ENCODE measurements at regions not wholly inside any gene's neighbourhood (a gene's known extent, or its start where the extent isn't known, plus 50 kb on each side); places are given as distances from the start of the nearest gene placed in this dataset.
"Not testable (repeated sequence)": the region's sequence is repeated elsewhere in the genome, so short reads cannot be mapped to it uniquely, and the experiment has no call there.

DNA sequence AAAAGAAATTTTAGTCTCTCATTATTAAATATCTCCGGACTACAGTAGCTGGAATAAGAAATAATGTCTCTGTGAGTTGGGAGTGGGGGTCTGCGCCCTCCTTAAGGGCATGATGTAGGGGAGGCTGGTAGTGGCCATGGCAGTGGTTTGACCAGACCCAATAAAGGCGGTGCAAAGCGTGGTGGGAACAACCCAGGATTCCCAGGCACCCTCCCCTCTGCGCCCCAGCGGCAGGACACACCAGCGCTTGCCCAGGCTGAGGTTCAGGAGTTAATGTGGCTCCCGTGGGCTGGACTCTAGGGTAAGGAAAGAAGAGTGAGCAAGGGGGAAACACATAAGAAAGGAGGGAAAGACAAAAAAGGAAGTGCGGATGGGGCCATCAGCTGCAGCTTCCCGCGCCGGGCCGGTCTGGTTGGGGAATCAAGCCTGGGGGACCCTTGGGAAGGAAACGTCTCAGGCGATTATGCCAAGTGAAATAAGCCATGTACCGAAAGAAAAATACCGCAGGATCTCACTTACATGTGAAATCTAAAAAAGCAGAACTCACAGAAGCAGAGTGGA, 157.5 kb upstream of the SMIM31 start:
- no peak overlapping the region for H3K27ac ChIP-seq
- no peaks in the 10 kb centered on the region for H3K36me3 ChIP-seq (ENCODE audit: low read depth)
- no peak overlapping the region for H3K4me3 ChIP-seq
- no peaks in the 10 kb centered on the region for H3K9me3 ChIP-seq (ENCODE audit: low read depth)
- no peaks in the 10 kb centered on the region for H3F3A ChIP-seq (ENCODE audit: insufficient read depth)
- WGBS, 2 experiments (ENCODE audit: low coverage in 1 of 2, low lambda C conversion rate in 2 of 2, missing lambda C conversion rate in 2 of 2), result 39 to 40% methylated on average over 17 of the region's 17 CpGs
- no peaks in the 10 kb centered on the region for H3K4me1 ChIP-seq (ENCODE audit: insufficient read depth)
- H3K9me2 ChIP-seq (ENCODE audit: insufficient read depth), result no peaks in the 10 kb centered on the region
- no peaks in the 10 kb centered on the region for H3K27me3 ChIP-seq (replicated peaks; ENCODE audit: insufficient read depth)
- in situ Hi-C loops (cut with MboI), result no loop called here
- H3K4me2 ChIP-seq (ENCODE audit: unreplicated experiment), result no peak overlapping the region
- TF ChIP-seq EZH2phosphoT487 (IDR thresholded peaks at IDR 0.05; ENCODE audit: insufficient read depth, low read depth), result no peak
- TF ChIP-seq EZH2 (IDR thresholded peaks at IDR 0.05; ENCODE audit: insufficient read depth, poor library complexity, severe bottlenecking), result no peak
- H3K9ac ChIP-seq, result no peak overlapping the region
- no peaks in the 10 kb centered on the region for H4K20me1 ChIP-seq (ENCODE audit: insufficient read depth)
- no peaks in the 10 kb centered on the region for H3K79me2 ChIP-seq (ENCODE audit: insufficient read depth)
- no peak for DNase-seq
- no peak overlapping the region for H2AFZ ChIP-seq

DNA sequence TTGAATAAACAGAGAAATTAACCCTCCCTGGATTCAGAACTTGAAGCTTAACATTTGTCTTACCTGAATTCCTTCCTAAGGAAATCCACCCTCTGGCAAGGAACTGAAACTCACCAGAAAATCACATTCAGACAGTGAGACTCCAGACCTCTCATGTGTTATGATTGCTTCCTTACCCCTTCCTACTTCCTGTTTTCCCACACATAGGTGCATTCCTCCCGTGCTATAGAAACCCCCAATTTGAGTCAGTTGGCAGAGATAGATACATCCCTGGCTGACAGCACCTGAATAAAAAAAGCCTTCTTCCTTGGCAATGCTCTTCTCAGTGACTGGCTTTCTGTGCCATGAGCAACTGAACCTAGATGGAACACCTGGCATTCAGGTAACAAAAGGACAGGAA, 157.0 kb upstream of the SMIM31 start:
- in situ Hi-C loops (cut with MboI), result no loop called here
- no peaks in the 10 kb centered on the region for H3K4me1 ChIP-seq (ENCODE audit: insufficient read depth)
- H3K79me2 ChIP-seq (ENCODE audit: insufficient read depth), result no peaks in the 10 kb centered on the region
- H3K4me3 ChIP-seq, result no peak overlapping the region
- WGBS, 2 experiments (ENCODE audit: low coverage in 1 of 2, low lambda C conversion rate in 2 of 2, missing lambda C conversion rate in 2 of 2), result 3 to 5% methylated on average over 1 of the region's 1 CpG
- no peaks in the 10 kb centered on the region for H3F3A ChIP-seq (ENCODE audit: insufficient read depth)
- H4K20me1 ChIP-seq (ENCODE audit: insufficient read depth), result no peaks in the 10 kb centered on the region
- H3K4me2 ChIP-seq (ENCODE audit: unreplicated experiment), result no peak overlapping the region
- H3K9me3 ChIP-seq (ENCODE audit: low read depth), result no peaks in the 10 kb centered on the region
- H3K9ac ChIP-seq, result no peak overlapping the region
- H2AFZ ChIP-seq, result no peak overlapping the region
- no peaks in the 10 kb centered on the region for H3K9me2 ChIP-seq (ENCODE audit: insufficient read depth)
- no peak for DNase-seq
- H3K36me3 ChIP-seq (ENCODE audit: low read depth), result no peaks in the 10 kb centered on the region
- no peak for TF ChIP-seq EZH2phosphoT487 (IDR thresholded peaks at IDR 0.05; ENCODE audit: insufficient read depth, low read depth)
- TF ChIP-seq EZH2 (IDR thresholded peaks at IDR 0.05; ENCODE audit: insufficient read depth, poor library complexity, severe bottlenecking), result no peak
- H3K27ac ChIP-seq, result no peak overlapping the region
- no peaks in the 10 kb centered on the region for H3K27me3 ChIP-seq (replicated peaks; ENCODE audit: insufficient read depth)

DNA sequence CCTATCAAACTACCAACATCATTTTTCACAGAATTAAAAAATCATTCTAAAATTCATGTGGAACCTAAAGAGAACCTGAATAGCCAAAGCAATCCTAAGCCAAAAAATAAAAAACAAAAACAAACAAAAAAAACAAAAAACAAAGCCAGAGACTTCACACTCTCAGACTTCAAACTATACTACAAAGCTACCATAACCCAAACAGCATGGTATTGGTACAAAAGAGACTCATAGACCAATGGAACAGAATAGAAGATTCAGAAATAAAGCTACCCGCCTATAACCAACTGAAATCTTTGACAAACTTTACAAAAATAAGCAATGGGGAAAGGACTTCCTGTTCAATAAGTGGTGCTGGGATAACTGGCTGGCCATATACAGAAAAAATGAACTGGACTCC, 152.3 kb upstream of the SMIM31 start:
- Histone ChIP-seq H2AFZ (no peak overlapping the region), H3K4me2 (ENCODE audit: unreplicated experiment) (no peak overlapping the region), H3K27me3 (replicated peaks; ENCODE audit: insufficient read depth) (no peaks in the 10 kb centered on the region), H4K20me1 (ENCODE audit: insufficient read depth) (no peaks in the 10 kb centered on the region), H3K9ac (no peak overlapping the region), H3F3A (ENCODE audit: insufficient read depth) (no peaks in the 10 kb centered on the region), H3K4me3 (no peak overlapping the region), H3K9me3 (ENCODE audit: low read depth) (no peaks in the 10 kb centered on the region), H3K4me1 (ENCODE audit: insufficient read depth) (no peaks in the 10 kb centered on the region), H3K27ac (no peak overlapping the region), H3K36me3 (ENCODE audit: low read depth) (no peaks in the 10 kb centered on the region), H3K9me2 (ENCODE audit: insufficient read depth) (no peaks in the 10 kb centered on the region), H3K79me2 (ENCODE audit: insufficient read depth) (no peaks in the 10 kb centered on the region)
- 0 to 10% methylated on average over 1 of the region's 1 CpG for WGBS, 2 experiments (ENCODE audit: low coverage in 1 of 2, low lambda C conversion rate in 2 of 2, missing lambda C conversion rate in 2 of 2)
- in situ Hi-C loops (cut with MboI), result no loop called here
- DNase-seq, result no peak
- no peak for TF ChIP-seq EZH2phosphoT487 (IDR thresholded peaks at IDR 0.05; ENCODE audit: insufficient read depth, low read depth)
- TF ChIP-seq EZH2 (IDR thresholded peaks at IDR 0.05; ENCODE audit: insufficient read depth, poor library complexity, severe bottlenecking), result no peak

DNA sequence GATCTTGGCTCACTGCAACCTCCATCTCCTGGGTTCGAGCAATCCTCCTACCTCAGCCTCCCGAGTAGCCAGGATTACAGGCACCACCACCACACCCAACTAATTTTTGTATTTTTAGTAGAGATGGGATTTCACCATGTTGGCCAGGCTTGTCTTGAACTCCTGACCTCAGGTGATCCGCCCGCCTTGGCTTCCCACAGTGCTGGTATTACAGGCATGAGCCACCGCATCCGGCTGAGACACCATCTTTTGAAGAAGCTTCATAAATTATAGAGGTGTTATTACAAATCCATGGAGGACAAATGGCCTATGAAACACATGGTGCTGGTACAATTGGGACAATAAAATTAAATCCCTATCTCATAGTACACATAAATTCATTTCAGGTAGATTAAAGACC, 148.1 kb upstream of the SMIM31 start:
- H3K4me2 ChIP-seq (ENCODE audit: unreplicated experiment); H3K9ac ChIP-seq; DNase-seq; in situ Hi-C loops (cut with MboI); H3K4me1 ChIP-seq (ENCODE audit: insufficient read depth); H3K27me3 ChIP-seq (replicated peaks; ENCODE audit: insufficient read depth); H3K9me2 ChIP-seq (ENCODE audit: insufficient read depth); H3F3A ChIP-seq (ENCODE audit: insufficient read depth); H3K9me3 ChIP-seq (ENCODE audit: low read depth); H4K20me1 ChIP-seq (ENCODE audit: insufficient read depth); H3K79me2 ChIP-seq (ENCODE audit: insufficient read depth); H2AFZ ChIP-seq; H3K36me3 ChIP-seq (ENCODE audit: low read depth); H3K4me3 ChIP-seq; H3K27ac ChIP-seq: not testable (repeated sequence)
- WGBS, 2 experiments (ENCODE audit: low coverage in 1 of 2, low lambda C conversion rate in 2 of 2, missing lambda C conversion rate in 2 of 2), result 35 to 39% methylated on average over 6 of the region's 6 CpGs

DNA sequence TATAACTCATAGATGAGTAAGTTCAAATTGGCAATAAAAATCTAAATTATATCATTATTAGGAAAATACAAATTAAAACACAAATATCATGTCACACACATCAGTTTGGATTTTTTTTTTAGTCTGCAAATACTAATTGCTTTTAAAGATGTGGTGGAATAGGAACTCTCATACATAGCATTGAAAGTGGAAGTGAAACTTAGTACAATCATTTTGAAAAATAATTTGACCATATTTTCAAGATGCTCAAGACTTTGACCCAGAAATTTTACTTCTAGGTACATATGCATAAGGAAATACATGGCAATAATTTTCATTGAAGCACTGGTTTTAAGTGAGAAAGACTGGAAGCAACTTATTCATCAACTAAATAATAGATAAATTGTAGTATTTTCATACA, 147.5 kb upstream of the SMIM31 start:
- H3K9me2 ChIP-seq (ENCODE audit: insufficient read depth), result no peaks in the 10 kb centered on the region
- H3K4me1 ChIP-seq (ENCODE audit: insufficient read depth), result no peaks in the 10 kb centered on the region
- no peaks in the 10 kb centered on the region for H3K27me3 ChIP-seq (replicated peaks; ENCODE audit: insufficient read depth)
- H3K9me3 ChIP-seq (ENCODE audit: low read depth), result no peaks in the 10 kb centered on the region
- H2AFZ ChIP-seq, result no peak overlapping the region
- no peaks in the 10 kb centered on the region for H3K36me3 ChIP-seq (ENCODE audit: low read depth)
- H3F3A ChIP-seq (ENCODE audit: insufficient read depth), result no peaks in the 10 kb centered on the region
- in situ Hi-C loops (cut with MboI), result no loop called here
- DNase-seq, result no peak
- H4K20me1 ChIP-seq (ENCODE audit: insufficient read depth), result no peaks in the 10 kb centered on the region
- TF ChIP-seq EZH2 (IDR thresholded peaks at IDR 0.05; ENCODE audit: insufficient read depth, poor library complexity, severe bottlenecking) (no peak), EZH2phosphoT487 (IDR thresholded peaks at IDR 0.05; ENCODE audit: insufficient read depth, low read depth) (no peak)
- no peak overlapping the region for H3K9ac ChIP-seq
- H3K4me2 ChIP-seq (ENCODE audit: unreplicated experiment), result no peak overlapping the region
- H3K79me2 ChIP-seq (ENCODE audit: insufficient read depth), result no peaks in the 10 kb centered on the region
- no peak overlapping the region for H3K4me3 ChIP-seq
- no peak overlapping the region for H3K27ac ChIP-seq

All from GM23248 (cell line).